HCT116 (cell line): ENCODE measurements at regions not wholly inside any gene's neighbourhood (a gene's known extent, or its start where the extent isn't known, plus 50 kb on each side); places are given as distances from the start of the nearest gene placed in this dataset.

Experiments used
- ATAC-seq: fragments of 200-7000 bp; cut with Tn5 transposase; 2 replicates; pipeline ENCODE4 v1.9.1; 2020; ENCODE audit warnings: mild to moderate bottlenecking, moderate library complexity
- BruUV-seq: library from RNA; stranded (reverse); fragments of 400-500 nt; replicated peaks from 2 replicates; lab custom pipeline; 2021; lab: Mats Ljungman, UMichigan
- CTCF ChIA-PET: fragments of 300-600 bp; sonication (Branson Sonifier 250); formaldehyde crosslinking; loops from one replicate; lab custom pipeline; 2021; ENCODE audit warnings: antibody characterized with exemption; lab: Charles Lee
- POLR2A ChIA-PET: fragments of 300-600, 350-600 bp; sonication (Branson Sonifier 250); formaldehyde crosslinking; loops from one replicate; lab custom pipeline; 2021; ENCODE audit warnings: antibody characterized with exemption; lab: Charles Lee
- RAD21 ChIA-PET, 2 experiments: fragments of 300-600 bp; sonication (Branson Sonifier 250); formaldehyde crosslinking; loops; one replicate each; lab custom pipeline; 2023; ENCODE audit warnings: low total read pairs in 2 of 2; ENCODE audit not compliant: uncharacterized antibody in 2 of 2, unreplicated experiment in 2 of 2, low non-redundant PET in 1 of 2; lab: Charles Lee
- DNase-seq: peaks from one replicate; pipeline ENCODE4 v3.0.0-alpha.2; 2010; ENCODE audit warnings: low read depth, low spot score
- H2AFZ ChIP-seq: fragments of 200-600 bp; shearing (Covaris generic), sonication (generic); 2 replicates; pipeline ENCODE4 v1.6.1; 2017; ENCODE audit warnings: low read depth, mixed run types, mixed read lengths, antibody characterized with exemption, low read length; ENCODE audit not compliant: poor library complexity, severe bottlenecking
- H3K27ac ChIP-seq: 2 replicates; pipeline ENCODE4 v1.5.1; 2012; ENCODE audit warnings: low read depth, low read length
- H3K27me3 ChIP-seq: fragments of 200-600 bp; sonication (generic); 2 replicates; pipeline ENCODE4 v1.6.1; 2016; ENCODE audit warnings: mixed run types, low read length, mixed read lengths; ENCODE audit not compliant: insufficient read depth
- H3K36me3 ChIP-seq, 2 experiments: fragments of 200-500 bp in 1 of 2; fragments of 200-600 bp in 1 of 2; sonication (Bioruptor generic) in 1 of 2; sonication (generic) in 1 of 2; 2 replicates each; pipeline versions ENCODE4 v1.5.1 to v1.6.1; 2014 to 2016; ENCODE audit warnings: low read length in 2 of 2, inconsistent platforms in 1 of 2, mixed read lengths in 1 of 2, mixed run types in 1 of 2; ENCODE audit not compliant: insufficient read depth in 2 of 2, control insufficient read depth in 1 of 2
- H3K4me1 ChIP-seq, 2 experiments: fragments of 200-600 bp in 1 of 2; sonication (generic) in 1 of 2; 2 replicates each; pipeline versions ENCODE4 v1.5.1 to v1.6.1; 2012 to 2017; ENCODE audit warnings: low read length in 2 of 2, inconsistent platforms in 1 of 2, mild to moderate bottlenecking in 1 of 2, mixed read lengths in 1 of 2, mixed run types in 1 of 2, moderate library complexity in 1 of 2; ENCODE audit not compliant: insufficient read depth in 2 of 2, control insufficient read depth in 1 of 2
- H3K4me2 ChIP-seq: fragments of 200-600 bp; sonication (generic); 2 replicates; pipeline ENCODE4 v1.6.1; 2017; ENCODE audit warnings: mixed run types, low read length, mixed read lengths
- H3K4me3 ChIP-seq, 2 experiments: fragments of 200-600 bp in 1 of 2; sonication (generic) in 1 of 2; replicated peaks in 1 of 2; 2 replicates each; pipeline ENCODE4 v1.5.1; 2011 to 2016; ENCODE audit warnings: low read length in 2 of 2, control low read depth in 1 of 2, low read depth in 1 of 2, mild to moderate bottlenecking in 1 of 2, mixed read lengths in 1 of 2, mixed run types in 1 of 2
- H3K79me2 ChIP-seq: fragments of 200-600 bp; sonication (generic); 2 replicates; pipeline ENCODE4 v1.6.1; 2017; ENCODE audit warnings: mild to moderate bottlenecking, mixed run types, low read length, moderate library complexity, mixed read lengths; ENCODE audit not compliant: insufficient read depth
- H3K9ac ChIP-seq: fragments of 200-600 bp; sonication (generic); 2 replicates; pipeline ENCODE4 v1.6.1; 2016; ENCODE audit warnings: low read length, mixed read lengths
- H3K9me2 ChIP-seq: fragments of 200-600 bp; sonication (generic), shearing (Covaris generic); 2 replicates; pipeline ENCODE4 v1.6.1; 2017; ENCODE audit warnings: mixed run types, mild to moderate bottlenecking, moderate library complexity; ENCODE audit not compliant: insufficient read depth
- H3K9me3 ChIP-seq, 2 experiments: fragments of 200-500 bp in 1 of 2; fragments of 200-600 bp in 1 of 2; sonication (Bioruptor generic) in 1 of 2; sonication (generic) in 1 of 2; 2 replicates each; pipeline ENCODE4 v1.6.1; 2014 to 2017; ENCODE audit warnings: low read length in 2 of 2, mixed read lengths in 2 of 2, inconsistent platforms in 1 of 2, low read depth in 1 of 2, mild to moderate bottlenecking in 1 of 2, mixed run types in 1 of 2, moderate library complexity in 1 of 2; ENCODE audit not compliant: control insufficient read depth in 1 of 2, insufficient read depth in 1 of 2
- H4K20me1 ChIP-seq: fragments of 200-600 bp; sonication (generic), shearing (Covaris generic); 2 replicates; pipeline ENCODE4 v1.6.1; 2017; ENCODE audit warnings: mixed run types, mild to moderate bottlenecking, moderate library complexity; ENCODE audit not compliant: insufficient read depth
- EGR1 ChIP-seq: IDR thresholded peaks from 2 replicates; pipeline ENCODE4 v1.6.1; 2012; ENCODE audit warnings: low read depth
- EZH2phosphoT487 ChIP-seq: fragments of 200-600 bp; IDR thresholded peaks from 2 replicates; pipeline ENCODE4 v1.6.1; 2018; ENCODE audit warnings: antibody characterized with exemption, borderline replicate concordance
- POLR2A ChIP-seq: IDR thresholded peaks from 2 replicates; pipeline ENCODE4 v1.7.0; 2011; ENCODE audit warnings: borderline replicate concordance; ENCODE audit not compliant: insufficient read depth, insufficient read length; ENCODE audit errors: extremely low read depth
- SP1 ChIP-seq: IDR thresholded peaks from 2 replicates; pipeline ENCODE4 v1.6.1; 2012; ENCODE audit warnings: low read depth
- TCF7L2 ChIP-seq: IDR thresholded peaks from 2 replicates; pipeline ENCODE4 v1.7.0; 2011; ENCODE audit warnings: borderline replicate concordance, inconsistent platforms; ENCODE audit not compliant: insufficient read depth, insufficient read length; ENCODE audit errors: extremely low read depth
- intact Hi-C: fragments of 100-400 bp; cut with micrococcal nuclease; formaldehyde crosslinking; loops from 2 replicates; pipeline ENCODE4 v1.10.0; 2022
- TF ChIP-seq, protein P1 (sequence below): IDR thresholded peaks from 2 replicates; pipeline ENCODE4 v1.6.1; 2012
- TF ChIP-seq, protein P2 (sequence below), 3 experiments: fragments of 200-600 bp in 1 of 3; sonication (generic) in 1 of 3; IDR thresholded peaks in 2 of 3; conservative IDR thresholded peaks in 1 of 3; 2 replicates each; pipeline ENCODE4 v1.5.1; 2012 to 2017; ENCODE audit warnings: low read depth in 2 of 3, low read length in 2 of 3, antibody characterized with exemption in 1 of 3, borderline replicate concordance in 1 of 3, control low read depth in 1 of 3, mild to moderate bottlenecking in 1 of 3, mixed read lengths in 1 of 3, mixed run types in 1 of 3, moderate library complexity in 1 of 3; ENCODE audit not compliant: insufficient read depth in 1 of 3
- TF ChIP-seq, protein P3 (sequence below): IDR thresholded peaks from 2 replicates; pipeline ENCODE4 v1.6.1; 2012; ENCODE audit warnings: low read depth

DNA sequence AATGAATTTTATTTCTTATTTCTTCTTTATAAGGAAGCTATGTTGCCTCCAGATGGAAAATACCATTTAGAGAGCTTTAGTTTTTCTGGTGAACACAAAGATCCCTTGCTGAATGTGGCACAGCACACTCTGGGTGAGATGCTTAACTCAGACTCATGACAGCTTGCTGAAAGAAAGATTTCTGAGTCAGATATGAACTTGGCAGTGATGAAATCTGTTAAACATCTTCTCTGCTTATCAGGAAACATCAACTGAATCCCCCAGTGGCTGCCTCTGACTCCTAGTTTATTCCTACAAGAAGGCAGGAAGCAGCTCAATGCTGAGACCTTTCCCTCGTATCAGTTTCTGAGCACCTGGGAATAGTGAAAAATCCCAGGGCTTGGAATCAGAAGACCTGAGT, 162.8 kb downstream of the OSR1 start (continued):
- TF ChIP-seq EGR1: no peak
- no peak for TF ChIP-seq EZH2phosphoT487
- TF ChIP-seq POLR2A: no peak

DNA sequence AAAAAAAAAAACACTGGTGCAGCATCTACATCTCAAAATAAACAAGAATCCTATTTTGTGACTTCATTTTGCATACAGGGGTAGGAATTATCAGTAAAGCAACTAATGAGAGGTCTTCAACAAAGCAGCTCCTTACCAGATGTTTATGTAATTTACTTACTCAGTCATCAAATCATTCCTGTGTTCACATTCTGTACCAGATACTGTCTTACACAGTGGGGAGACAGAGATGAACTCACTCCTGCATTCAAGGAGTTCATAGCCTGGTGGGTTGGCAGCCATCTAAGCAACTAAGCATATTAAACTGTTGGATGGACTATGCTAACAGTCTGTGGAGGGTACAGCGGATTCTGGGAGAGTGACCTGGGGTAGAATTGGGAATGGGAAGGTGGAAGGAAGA, 169.0 kb downstream of the OSR1 start:
- Histone ChIP-seq H3K36me3 (no peaks in the 10 kb centered on the region), H3K4me3 (no peak overlapping the region), H3K4me1 (peaks cover 0 to 13% of the 10 kb centered on the region in 2 experiments; a peak in 1 of 4 replicates), H3K4me2 (no peak overlapping the region), H3K27ac (no peak overlapping the region), H3K27me3 (no peaks in the 10 kb centered on the region), H3K79me2 (no peaks in the 10 kb centered on the region), H3K9me2 (no peaks in the 10 kb centered on the region), H3K9ac (no peak overlapping the region), H3K9me3 (no peaks in the 10 kb centered on the region), H4K20me1 (no peaks in the 10 kb centered on the region; the same call in 1 of the 2 replicates), H2AFZ (no peak overlapping the region)
- no peak for DNase-seq
- no TSS peak for BruUV-seq
- ChIA-PET RAD21 (no interaction called here), POLR2A (no interaction called here), CTCF (no interaction called here)
- no peak for ATAC-seq
- intact Hi-C loops: no loop called here
- TF ChIP-seq, protein P1, sequence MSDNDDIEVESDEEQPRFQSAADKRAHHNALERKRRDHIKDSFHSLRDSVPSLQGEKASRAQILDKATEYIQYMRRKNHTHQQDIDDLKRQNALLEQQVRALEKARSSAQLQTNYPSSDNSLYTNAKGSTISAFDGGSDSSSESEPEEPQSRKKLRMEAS: no peak
- TF ChIP-seq, protein P2, sequence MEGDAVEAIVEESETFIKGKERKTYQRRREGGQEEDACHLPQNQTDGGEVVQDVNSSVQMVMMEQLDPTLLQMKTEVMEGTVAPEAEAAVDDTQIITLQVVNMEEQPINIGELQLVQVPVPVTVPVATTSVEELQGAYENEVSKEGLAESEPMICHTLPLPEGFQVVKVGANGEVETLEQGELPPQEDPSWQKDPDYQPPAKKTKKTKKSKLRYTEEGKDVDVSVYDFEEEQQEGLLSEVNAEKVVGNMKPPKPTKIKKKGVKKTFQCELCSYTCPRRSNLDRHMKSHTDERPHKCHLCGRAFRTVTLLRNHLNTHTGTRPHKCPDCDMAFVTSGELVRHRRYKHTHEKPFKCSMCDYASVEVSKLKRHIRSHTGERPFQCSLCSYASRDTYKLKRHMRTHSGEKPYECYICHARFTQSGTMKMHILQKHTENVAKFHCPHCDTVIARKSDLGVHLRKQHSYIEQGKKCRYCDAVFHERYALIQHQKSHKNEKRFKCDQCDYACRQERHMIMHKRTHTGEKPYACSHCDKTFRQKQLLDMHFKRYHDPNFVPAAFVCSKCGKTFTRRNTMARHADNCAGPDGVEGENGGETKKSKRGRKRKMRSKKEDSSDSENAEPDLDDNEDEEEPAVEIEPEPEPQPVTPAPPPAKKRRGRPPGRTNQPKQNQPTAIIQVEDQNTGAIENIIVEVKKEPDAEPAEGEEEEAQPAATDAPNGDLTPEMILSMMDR (IDR thresholded peaks at IDR 0.05 in 2 of 3, conservative IDR thresholded peaks at IDR 0.05 in 1 of 3; ENCODE audit: borderline replicate concordance in 1 of 3, insufficient read depth in 1 of 3, low read depth in 2 of 3, low read length in 2 of 3): no peak
- TF ChIP-seq EGR1 (no peak), SP1 (no peak), TCF7L2 (no peak)
- TF ChIP-seq, protein P3, sequence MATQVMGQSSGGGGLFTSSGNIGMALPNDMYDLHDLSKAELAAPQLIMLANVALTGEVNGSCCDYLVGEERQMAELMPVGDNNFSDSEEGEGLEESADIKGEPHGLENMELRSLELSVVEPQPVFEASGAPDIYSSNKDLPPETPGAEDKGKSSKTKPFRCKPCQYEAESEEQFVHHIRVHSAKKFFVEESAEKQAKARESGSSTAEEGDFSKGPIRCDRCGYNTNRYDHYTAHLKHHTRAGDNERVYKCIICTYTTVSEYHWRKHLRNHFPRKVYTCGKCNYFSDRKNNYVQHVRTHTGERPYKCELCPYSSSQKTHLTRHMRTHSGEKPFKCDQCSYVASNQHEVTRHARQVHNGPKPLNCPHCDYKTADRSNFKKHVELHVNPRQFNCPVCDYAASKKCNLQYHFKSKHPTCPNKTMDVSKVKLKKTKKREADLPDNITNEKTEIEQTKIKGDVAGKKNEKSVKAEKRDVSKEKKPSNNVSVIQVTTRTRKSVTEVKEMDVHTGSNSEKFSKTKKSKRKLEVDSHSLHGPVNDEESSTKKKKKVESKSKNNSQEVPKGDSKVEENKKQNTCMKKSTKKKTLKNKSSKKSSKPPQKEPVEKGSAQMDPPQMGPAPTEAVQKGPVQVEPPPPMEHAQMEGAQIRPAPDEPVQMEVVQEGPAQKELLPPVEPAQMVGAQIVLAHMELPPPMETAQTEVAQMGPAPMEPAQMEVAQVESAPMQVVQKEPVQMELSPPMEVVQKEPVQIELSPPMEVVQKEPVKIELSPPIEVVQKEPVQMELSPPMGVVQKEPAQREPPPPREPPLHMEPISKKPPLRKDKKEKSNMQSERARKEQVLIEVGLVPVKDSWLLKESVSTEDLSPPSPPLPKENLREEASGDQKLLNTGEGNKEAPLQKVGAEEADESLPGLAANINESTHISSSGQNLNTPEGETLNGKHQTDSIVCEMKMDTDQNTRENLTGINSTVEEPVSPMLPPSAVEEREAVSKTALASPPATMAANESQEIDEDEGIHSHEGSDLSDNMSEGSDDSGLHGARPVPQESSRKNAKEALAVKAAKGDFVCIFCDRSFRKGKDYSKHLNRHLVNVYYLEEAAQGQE: no peak
